NCI-H2171 treated with DMSO at 0.1 percent for 48 hours (cell line): ENCODE measurements at regions not wholly inside any gene's neighbourhood (a gene's known extent, or its start where the extent isn't known, plus 50 kb on each side); places are given as distances from the start of the nearest gene placed in this dataset.

Experiments
- DNase-seq: peaks from one replicate; lab custom pipeline; 2025; lab: John Stamatoyannopoulos, UW

DNA sequence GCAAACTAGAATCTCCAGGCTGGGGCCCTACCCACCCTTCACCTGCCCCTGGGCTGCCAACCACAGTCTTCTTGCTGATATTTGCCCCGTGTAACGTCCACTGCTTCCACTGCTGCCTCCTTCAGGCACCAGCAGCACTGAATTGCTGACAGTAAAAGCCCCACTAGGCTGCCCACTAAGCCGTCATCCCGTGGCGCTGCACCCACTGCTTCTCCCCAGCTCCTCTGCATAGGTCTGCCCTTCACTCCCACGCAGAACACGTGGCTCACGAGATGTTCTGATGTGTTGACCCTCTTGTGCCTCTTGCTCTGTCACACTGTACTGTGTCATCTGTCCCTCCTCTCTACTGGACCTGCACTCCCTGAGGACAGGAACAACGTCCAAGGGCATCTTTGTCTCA is 86.3 kb upstream of the HIVEP1 start:
- no peak for DNase-seq

DNA sequence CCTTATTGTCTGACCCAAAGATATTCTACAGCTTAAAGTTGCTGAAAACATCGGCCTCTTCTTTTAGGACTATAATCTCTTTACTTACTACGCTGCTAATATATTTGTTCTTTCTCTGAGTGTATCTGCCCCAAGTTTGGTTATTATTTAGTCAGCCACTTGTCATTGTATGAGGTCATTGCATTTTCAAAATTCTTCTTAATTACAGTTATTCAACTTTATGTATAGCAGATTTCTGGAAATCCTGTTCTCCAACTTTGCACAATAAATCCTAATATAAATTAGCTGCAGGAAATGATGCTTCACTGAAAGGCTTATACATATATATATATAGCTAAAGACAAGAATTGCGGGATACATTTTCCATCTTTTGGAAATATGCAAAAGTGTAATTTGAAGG is 88.5 kb upstream of the HIVEP1 start:
- DNase-seq = no peak

DNA sequence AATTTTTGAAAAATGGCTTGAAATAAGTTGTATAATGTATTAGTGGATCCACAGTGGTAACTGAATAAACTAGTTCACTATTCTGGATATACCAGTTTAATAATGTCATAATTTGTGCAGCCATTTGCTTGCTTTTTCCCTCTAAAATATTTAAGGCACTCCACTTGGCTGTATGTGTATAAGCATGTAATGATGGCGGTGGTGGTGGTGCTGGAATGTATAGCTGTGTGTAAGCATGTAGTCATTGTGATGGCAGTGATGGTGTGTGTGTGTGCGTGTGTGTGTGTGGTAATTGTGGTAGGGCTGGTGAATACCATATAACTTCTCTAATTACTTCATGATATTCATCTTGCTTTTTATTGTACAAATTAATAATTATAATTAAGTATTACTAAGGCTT is 89.2 kb upstream of the HIVEP1 start:
- no peak for DNase-seq

DNA sequence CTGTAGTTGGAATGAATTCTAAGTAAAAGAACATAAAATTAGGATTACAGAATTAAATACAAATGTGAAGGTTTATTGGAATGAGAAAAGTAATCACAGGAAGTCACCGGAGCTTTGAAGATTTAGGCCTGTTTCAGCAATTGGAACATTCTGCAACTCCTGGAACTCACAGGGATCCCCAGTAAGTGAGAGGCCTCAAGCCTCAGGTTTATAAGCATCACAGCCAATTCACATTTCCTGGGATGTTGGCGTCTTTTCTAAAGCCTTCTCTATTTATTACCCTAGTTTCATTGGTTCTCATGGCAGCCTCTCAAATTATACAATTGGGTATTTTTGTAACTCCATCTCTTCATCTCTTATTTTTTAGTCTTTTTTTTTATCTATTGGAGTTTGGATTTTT is 90.4 kb upstream of the HIVEP1 start:
- DNase-seq = no peak

DNA sequence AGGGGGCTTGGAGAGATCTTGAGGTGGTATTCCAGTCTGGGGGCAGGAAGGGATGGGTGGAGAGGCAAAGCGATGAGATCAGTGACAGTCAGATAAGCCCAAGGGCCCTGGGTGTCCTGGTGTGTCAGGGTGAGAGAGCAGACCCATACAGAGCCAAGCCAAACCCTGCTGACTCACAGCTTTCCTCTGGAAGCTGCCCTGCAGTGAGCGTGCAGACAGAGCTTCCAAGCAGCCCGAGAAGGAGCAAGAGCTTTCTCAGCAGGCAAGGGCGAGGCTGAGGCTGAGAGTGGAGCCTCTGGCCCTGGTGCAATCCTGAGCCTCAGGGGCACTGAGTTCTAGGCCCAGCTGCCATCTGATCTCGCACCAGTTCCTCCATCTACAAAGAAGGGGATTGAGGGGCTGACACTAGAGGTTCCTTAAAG is 91.1 kb upstream of the HIVEP1 start:
- no peak for DNase-seq

DNA sequence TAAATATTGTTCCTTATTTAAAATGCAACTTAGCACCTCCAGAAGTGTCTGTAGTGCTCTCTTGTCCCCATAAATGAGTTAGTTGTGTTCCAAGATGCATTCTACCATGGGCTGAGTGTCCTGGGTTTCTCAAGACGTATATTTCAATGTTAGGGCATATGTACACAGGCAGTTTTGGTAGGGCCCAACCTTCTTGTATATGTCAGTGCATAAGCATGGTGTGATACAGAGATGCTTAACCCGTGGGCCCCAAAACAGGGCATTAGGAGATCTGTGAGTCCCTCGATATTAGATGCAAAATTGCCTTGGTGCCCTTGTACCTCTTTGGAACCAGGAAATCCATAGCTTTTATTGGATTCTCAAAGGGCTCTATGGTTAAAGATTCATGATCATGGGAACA is 91.5 kb upstream of the HIVEP1 start:
- no peak for DNase-seq

DNA sequence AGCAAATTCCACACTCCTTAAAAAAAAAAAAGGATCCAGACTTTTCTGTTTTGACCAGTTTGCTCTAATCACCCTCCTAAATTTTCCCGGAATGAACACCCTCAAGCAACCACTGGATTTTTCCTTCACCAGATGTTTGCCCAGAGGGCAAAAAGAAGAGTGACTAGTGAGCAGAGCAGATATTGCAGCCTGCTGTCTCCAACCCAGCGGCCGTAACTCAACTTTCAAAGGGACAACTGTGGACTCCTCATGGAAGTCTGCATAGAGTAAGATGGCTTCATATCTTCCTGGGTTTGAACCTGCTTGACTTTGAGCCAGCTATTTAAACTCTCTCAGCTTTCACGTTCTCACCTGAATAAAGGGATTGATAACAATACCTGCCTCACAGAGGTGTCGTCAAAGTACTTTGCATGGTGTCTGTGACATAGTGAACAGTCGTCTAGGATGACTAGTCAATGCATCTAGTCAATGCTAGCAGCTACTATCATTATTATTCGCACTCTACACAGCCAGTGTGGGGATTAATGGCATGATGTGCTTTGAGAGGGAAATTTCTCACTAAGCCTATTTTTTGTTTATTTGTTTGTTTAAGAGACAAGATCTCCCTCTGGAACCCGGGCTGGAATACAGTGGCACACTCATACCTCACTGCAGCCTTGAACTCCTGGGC is 92.2 kb upstream of the HIVEP1 start:
- no peak for DNase-seq

DNA sequence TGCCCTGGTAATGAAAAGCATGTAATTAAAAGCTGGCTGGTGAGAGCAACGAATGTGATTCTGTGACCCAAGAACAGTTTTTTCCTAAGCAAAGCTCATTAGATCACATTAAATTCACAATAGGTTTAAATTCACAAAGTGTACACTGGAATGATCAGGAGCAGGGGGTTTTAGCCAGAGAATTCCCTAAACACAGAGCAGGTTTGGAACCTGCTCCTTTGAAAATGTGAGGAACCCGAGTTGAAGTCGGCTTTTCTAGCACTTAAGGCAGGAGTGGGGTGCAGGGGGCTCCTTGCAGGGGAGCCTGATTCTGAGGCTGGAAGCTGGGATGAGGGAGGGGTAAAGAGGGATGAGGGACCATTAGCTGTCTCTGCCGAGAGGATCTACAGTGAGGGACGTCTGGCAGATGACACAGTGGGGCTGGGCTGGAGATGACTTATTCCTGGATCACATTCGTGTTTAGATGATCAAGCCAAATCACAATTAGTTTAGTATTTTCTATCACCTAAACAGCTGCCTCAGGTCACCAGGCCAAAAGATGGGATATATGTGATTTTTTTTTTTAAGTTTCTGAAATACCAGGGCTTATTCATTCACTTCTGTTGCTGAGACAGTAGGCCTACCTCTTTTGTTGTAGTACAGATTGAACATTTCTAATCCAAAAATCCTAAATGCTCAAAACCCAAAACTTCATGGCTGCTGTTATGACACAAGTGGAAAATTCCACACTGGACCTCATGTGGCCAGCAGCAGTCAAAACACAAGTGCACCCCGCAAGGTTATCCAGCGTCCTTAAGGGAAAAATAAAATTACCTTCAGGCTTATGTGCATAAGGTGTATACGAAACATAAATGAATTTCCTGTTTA is 93.1 kb upstream of the HIVEP1 start:
- no peak for DNase-seq

DNA sequence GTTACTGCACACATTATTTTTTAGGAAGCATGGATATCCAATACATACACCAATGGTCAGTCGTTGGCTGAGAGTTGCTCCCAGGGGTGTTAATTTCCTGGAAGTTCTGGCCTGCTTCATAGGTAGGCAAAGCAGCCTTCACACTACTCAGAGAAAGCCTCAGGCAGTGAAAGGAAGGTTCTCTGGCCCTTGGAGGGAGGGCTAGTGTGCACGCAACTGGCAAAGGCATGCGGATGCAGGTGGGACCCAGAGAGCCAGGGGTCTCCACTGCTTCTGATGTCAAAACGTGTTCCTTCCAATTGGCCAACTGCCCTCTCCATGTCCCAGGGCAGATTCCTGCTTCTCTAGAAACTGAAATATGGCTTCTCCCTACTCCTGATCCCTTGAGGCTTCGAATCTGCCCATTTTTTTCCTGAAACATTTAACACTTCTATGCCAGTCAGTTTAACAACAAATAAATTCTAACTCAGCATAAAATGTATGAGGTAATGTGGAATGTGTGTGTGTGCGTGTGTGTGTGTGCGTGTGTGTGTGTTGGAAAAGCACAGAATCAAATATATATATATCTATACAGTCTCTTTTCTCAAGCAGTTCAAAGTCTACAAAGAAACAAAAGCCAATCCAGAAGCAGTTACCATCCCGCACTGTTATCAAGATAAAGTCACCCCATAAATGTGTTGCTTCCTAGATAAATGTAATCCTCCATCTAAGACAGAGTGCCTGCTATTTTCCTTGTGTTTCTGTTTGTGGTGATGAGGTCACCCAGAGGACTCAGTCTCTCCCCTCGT is 94.0 kb upstream of the HIVEP1 start:
- no peak for DNase-seq

DNA sequence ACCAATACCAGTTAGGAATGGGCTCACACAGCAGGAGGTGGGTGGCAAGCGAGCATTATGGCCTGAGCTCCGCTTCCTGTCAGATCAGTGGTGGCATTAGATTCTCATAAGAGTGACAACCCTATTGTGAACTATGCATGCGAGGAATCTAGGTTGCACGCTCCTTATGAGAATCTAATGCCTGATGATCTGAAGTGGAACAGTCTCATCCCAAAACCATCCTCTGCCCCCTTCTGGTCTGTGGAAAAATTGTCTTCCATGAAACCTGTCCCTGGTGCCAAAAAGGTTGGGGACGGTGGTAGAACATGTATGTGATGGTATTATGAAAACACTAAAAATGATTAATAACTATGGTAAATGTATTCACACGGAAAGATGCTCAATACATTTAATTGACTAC is 99.7 kb upstream of the HIVEP1 start:
- no peak for DNase-seq

DNA sequence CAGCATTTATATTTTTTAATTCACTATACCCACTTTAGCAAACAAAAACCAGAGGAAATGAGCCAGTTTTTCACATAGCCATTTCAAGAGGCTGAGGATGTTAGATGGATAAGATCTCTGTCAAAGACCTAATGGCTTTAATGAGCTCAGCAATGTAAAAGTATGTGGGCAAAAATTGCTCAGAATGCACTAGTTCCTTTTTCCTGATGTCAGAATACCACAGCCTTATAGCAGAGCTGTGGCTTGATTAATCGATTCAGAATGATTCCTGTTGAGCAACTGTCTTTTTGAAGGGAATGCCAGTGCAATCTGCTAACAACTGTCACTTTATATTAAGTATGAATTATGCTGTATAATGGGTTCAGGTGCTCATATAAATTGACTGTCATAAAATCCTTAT is 100.6 kb upstream of the HIVEP1 start:
- DNase-seq = no peak

DNA sequence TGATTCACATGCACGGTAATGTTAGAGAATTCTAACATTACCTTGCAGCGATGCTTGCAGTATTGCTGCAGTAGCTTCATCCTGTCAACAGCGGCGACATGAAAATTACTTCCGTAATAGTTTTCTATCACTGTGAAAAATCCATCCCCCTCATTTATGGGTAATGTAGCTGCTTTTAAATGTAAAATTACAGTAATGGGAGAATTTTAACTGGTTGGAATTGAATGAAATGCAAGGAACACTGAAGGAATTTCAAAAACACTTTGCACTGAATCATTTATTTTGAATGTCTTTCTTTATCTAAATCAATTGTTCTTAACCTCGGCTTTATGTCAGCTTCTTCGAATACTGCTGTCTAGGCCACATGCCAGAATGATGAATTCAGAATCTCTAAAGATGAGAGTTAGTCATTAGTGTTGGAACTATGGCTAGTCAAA is 102.4 kb upstream of the HIVEP1 start:
- DNase-seq = no peak

DNA sequence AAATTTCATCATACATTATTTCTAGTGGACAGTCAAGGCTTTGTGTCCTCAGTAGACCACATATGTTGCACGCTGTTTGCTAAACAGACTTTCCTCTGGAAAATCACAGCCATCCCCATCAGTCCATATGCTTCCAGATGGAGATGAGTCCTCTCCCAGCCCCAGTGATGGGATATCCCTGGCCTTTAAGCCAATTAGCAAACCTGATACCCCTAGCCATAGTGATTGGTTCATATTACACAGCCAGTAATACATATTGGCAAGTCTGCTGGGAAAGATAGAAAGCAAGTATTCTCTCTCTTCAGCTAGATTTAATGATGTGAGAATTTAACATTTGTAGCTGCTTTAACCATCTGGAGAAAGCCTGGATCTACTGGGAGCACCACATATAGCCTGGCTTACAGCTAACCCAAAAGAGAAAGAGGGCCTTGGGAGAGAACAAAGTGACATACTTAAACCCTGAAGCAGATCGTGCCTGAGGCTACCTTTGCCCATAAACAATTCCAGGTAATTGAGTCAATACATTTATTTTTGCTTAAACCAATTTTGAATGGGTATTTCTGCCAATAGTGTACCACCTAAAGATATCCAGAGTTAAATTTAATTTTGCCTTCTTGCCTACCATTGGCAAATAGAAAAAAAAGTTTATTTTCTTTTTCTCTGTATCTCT is 103.5 kb upstream of the HIVEP1 start:
- peak; percentile 9 for DNase-seq

DNA sequence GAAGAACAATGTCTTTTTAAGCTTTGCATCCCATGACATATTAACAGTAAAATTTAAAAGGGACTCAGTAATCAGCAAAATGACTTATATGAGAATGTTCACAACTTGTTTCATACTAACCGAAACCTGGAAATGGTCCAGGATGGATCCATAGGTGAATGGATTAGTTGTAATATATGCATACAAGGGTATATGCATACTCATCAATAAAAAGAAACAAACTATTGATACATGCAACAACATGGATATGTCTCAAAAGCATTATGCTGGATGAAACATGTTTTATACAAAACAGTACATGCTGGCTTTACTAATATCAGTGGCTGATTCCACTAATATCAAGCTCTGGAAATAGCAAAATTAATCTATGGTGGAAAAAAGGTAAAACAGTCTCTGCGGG is 108.5 kb upstream of the HIVEP1 start:
- no peak for DNase-seq

DNA sequence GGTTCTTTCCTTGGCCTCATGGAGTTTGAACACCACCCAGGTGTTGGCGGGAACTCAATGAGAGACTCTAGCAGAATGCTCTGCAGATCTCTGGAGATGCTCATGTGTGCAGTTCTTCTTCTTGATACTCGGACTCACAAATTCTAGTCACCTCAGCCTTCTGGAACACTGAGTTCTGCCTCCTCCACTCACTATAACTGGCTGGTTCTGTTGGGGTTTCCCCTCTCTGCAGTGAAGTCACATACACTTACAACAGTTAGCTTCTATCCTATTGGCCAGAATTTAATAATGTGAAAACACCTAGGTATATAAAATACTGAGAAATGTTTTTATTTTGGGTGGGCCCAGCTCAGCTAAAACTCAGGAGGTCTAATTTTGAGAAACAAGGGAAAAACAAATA is 109.6 kb upstream of the HIVEP1 start:
- no peak for DNase-seq

DNA sequence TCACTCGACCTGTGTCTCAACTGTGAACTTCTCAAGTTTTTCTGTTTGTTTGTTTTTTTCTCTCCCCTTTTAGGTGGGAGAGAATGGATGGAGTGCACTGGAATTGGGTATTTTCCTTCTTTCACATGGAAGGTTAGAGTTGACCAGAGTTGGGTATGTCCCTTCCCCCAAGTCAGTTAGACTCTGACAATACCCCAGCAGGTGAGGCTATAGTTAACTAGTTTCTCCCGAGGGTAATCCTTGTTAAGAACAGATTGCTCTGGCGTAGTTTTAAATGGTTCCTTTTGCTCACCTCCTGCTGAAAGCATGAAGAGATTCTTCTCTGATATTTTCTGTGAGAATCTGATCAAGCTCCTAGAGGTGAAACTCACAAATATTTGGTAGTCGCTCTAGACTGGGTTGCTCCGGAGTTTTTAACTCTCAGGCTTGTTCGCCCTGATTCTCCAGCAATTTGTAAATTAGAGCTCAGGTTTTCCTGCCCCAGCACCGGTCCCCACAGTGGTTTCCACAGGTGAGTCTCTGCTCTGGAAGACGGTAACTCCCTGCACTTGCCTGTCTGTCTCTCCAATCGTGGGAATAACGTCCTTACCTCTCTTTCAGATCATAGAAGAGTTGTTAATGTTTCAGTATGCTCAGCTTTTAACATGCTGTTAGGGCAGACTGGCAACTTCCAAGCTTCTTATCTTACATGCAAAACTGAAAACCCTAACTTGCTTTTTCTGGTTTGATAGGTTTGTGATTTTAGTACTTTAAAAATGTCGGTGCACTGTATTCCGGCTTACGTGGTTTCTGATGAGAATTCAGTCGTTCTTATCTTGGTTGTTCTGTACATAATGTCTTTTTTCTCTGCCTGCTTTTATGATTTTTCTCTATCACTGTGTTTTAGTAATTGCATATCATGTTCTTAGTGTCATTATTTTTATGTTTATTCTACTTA is 111.2 kb upstream of the HIVEP1 start:
- no peak for DNase-seq

DNA sequence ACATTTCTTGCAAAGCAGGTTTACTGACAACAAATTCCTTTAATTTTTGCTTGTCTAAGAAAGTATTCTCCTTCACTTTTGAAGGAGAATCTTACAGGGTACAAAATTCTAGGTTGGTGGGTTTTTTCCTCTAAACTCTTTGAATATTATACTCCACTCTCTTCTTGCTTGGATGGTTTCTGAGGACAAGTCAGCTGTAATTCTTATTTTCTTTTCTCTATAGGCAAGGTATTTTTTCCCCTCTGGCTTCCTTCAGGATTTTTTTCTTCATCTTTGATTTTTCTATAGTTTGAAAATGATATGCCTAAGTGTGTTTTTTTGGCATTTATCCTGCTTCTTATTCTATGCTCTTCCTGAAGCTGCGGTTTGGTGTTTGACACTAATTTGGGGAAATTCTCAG is 112.5 kb upstream of the HIVEP1 start:
- no peak for DNase-seq

DNA sequence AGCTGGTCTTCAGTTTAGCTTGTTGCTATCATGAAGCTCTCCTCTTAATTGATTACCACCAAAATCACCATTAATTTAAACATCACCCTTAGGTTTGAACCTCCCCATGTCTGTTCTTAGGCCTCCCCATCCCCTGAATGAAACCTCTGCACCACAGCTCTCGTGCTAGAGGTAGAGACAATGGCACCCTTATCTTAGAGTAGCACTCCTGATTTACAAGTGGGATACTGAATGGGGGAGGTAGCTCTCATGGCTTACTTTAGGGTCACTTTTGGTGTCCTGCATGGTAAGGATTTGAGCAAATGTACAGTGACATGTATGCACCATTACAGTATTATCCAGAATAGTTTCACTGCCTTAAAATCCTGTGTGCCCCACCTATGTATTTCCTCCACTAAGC is 115.6 kb upstream of the ADTRP start:
- no peak for DNase-seq

DNA sequence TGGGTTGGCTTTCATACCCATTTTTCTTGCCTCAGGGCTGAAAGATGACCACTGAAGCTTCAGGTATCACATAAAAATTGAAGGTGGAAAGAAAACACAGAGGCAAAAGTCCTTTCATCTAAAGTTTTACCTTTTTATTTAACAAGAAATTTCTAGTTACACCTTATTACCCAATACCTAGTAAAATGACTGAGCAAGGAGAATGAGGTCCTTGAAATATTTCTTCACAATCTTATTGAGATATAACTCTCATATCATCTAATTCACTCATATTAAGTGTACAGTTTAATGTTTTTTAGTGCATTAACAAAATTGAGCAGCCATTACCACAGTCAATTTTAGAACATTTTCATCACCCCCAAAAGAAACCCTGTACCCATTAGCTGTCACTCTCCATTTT is 112.9 kb upstream of the ADTRP start:
- no peak for DNase-seq

DNA sequence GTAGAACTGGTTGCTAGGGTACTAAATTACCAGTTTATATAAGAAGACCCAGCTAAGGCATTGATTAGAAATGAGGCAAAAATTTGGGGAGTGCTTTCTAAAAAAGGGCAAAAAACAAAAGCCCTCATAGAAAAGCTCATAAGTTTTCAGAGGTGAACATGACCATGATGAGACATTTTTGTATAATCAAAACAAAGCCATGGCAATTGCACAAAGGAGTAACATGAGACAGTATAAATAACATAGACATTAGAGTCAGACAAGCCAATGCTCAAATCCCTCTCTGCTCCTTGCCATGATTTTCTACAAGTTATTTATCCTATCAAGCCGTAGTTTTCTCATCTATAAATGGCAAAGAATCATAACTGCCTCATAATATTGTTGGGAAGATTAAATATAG is 112.2 kb upstream of the ADTRP start:
- DNase-seq = no peak

DNA sequence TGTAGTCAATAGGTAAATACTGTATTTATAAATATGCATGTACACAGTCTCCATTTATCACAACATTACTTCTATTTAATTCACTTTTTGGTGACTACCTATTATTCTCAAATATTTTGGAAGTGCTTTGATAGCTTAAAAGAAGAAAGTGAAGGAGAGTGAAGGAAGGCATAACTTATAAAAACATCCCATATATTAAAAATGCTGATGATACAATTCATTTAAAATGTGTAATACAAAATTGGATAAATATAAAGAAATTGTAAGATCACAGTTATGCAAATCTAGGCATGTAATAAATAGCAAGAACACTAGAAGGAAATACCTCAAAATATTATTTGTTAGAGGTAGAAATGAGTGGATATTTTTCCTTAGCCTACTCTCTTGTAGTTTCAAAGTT is 111.6 kb upstream of the ADTRP start:
- no peak for DNase-seq
